Ureter (tissue), 1 donor: ENCODE measurements at regions not wholly inside any gene's neighbourhood (a gene's known extent, or its start where the extent isn't known, plus 50 kb on each side); places are given as distances from the start of the nearest gene placed in this dataset.

Experiments
- DNase-seq: peaks from one replicate; pipeline ENCODE4 v3.0.0-alpha.2; 2020; ENCODE audit warnings: low spot score
- donor health status: DM: yes; HTN: yes; CAD: no.

DNA sequence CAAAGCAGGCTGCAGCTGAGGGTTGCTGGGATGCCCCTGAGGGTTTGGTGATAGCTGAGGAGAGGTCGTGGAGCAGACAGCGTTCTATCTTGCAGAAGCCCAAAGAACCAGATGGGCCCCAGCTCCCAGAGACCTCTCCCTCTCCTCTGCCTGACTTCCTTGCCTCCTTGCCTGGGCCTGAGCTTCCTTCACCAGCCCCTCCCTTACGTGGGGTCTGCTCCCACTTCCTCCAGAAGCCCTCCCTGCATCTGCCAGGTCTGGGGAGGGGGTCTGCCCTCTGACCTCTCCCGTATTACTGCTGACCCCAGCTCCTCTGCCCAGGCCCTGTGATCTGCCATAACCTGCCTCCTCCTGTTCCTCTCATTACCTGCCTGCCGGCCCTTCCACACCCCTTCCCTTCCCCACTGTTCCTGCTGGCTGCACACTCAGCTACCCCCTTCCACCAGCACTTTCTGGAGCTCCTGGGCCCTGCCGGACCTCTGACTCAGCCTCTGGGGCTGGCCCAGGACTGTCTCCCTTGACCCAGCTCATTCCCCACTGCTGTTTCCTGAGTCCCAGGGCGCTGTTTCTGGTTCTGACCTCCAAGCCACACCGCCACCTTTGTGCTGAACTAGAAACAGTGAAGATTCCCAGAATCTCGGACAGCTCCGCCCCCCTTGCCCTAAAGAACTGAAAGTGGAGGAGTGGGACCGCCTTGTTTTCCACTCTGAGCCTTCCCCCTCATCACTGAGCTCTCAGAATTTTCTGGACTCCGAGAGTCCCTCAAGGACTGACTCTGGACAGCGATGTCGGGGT lies 237.7 kb upstream of the C1orf174 start:
- no peak for DNase-seq

DNA sequence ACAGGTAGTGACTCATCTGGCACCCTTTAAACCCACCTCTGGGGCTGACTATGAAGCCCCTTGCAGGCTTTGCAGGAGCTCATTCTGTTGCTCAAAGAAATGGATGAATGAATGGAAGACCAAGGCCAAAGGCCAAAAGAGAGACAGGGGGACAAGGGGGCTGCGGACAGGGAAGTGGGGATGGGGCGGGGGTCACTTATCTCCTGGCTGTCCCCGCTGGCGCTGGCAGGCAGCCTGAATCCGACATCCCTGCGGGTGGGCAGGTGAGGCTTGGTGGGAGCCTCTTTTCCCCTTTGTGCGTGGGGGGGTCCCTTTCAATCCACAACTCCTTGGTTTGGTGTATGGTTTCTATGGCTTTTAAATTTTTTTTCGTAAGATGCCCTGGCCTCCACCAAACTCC lies 239.6 kb upstream of the C1orf174 start:
- DNase-seq: no peak

DNA sequence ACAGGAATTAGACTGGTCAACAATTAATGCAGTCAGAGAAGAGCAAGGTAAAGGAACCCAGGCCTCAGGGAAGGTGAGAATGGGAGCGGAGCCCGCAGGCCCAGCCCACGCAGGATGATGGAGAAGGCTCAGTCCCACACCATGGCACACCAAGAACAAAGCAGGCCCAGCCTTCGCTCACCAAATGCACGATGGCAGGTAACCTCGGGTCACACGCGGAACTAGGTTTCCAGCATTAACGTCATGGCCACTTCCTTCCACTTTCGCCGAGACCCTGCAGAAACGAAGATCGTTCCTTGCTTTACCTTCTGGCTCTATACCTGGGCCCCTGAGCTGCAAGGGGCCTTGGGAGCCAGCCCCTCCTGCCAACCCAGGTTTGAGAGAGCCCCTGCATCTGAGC lies 240.2 kb upstream of the C1orf174 start:
- no peak for DNase-seq

DNA sequence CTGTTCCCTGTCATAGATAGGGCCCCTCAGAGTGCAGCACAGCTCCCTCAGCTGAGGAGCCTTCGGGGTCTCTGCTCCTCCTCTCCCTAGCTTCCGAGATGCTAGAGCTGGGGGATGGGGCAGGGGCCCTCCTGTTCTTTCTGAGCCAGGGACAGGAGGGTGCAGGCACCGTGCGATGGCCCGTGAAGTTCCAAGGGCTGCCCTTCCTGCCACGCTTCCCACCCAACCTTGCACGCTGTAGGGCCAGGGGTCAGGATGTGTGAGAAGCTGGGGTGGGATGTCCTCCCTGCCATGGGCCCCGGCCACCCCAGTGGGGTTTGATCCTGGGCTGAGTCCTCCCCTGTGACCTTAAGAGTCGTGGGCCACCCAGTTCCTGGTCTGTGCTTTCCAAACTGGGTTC lies 240.7 kb upstream of the C1orf174 start:
- no peak for DNase-seq

DNA sequence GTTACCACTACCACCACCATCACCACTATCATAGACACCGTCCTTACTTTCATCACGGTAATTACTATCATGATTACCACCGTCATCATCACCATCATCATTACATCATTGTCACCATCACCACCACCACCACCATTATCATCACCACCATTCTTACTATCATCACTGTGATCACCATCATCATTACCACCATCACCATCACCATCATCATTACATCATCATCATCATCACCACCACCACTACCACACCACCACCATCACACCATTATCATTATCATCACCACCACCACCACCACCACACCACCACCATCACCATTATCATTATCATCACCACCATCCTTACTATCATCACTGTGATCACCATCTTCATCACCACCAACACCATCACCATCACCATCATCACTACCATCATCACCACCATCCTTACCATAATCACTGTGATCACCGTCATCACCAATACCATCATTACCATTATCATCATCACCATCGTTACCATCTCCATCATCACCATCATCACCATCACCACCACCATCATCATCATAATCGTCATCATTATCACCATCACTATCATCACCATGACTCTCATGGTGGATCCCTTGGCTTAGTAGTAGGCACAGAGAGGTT lies 244.4 kb upstream of the C1orf174 start:
- DNase-seq: no peak

DNA sequence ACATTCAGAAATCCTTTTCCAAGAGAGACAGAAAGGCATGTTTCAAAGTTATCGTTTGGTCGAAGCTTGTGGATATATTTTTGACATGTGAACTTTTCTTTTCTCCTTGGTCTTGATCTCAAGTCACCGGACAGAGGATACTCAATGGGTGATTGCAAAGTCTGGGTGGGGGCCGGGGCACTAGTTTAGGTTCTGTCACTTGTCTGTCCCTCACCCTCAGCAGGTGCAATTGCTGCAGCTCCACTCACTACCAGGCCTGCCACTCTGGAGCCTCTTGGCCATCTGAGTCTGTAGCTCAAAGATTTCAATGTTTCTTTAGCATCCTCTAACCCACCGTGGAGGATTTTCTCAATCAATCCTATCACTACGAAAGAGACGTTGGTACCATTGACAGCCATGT lies 246.0 kb upstream of the C1orf174 start:
- DNase-seq: no peak

DNA sequence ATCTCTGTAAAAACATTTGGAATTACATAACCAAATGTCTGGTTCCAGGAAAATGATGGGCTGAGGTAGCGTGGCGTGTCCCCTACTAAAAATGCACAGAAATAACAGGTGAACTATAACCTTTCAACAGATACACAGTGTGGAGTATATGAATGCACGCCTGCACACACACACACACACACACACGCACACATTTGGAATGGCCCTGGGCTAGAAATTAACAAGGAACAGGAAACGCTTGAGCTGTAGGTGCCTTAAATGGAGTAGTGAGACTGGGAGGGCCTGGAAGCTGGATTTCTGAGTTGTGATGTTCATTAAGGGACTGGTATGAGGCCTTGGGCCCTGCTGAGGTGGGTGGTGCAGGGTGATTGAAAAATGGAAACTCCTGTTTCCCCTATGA lies 246.5 kb upstream of the C1orf174 start:
- no peak for DNase-seq

DNA sequence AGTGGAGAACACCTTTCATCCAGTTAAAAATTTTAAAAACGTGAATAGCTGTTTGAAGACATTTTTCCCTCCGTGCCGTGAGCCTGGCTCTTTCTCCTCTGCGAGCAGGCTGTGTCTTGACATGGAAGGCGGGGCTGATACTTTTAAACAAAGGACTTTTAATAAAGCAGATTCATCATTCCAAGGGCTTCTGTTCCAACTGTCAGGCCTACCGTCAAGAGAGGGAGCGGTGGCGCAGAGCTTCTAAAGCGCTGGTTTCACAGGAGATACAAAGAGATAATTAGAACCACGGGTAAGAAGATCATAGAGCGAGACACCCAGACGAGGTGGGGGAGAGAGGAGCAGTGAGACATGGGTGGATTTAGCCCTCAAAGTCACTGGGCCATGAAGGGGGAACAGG lies 247.4 kb upstream of the C1orf174 start:
- DNase-seq: no peak

DNA sequence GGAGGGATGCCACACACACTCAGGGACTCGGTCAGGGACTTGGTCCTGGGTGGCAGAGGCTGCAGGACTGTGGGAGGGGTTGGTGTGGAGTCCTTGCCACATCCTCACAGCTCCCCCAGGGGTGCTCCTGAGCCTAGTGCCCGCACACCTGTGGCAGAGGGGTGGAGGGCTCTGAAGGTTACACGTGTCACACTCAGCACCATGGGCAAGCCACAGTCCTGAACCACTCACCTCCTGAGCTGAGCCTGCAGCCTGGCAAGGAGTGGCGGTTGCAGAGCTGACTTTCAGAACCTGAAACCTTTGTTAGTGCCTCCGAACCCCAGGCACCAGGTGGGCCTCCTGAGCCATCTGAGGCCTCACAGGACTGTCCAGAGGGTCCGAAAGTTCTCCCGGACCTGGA lies 249.2 kb upstream of the C1orf174 start:
- DNase-seq: no peak

DNA sequence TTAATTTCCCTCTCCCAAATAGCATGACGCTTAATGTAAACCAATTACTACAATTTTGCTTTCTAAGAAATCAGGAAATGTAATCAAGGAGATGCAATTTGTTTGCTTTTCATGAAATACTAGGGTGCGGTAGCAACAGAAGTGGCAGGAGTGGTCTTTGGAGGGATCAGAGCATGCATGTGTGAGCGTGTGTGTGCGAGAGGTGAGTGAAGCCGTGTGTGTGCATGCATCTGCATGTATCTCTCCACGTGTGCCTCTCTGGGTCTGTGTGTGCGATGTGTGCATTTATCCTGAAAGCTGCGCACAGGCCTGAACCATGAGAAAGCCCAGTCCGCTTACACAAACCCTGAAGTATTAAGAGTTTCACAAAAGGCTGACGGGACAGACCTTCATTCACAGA lies 249.8 kb upstream of the C1orf174 start:
- DNase-seq: no peak

DNA sequence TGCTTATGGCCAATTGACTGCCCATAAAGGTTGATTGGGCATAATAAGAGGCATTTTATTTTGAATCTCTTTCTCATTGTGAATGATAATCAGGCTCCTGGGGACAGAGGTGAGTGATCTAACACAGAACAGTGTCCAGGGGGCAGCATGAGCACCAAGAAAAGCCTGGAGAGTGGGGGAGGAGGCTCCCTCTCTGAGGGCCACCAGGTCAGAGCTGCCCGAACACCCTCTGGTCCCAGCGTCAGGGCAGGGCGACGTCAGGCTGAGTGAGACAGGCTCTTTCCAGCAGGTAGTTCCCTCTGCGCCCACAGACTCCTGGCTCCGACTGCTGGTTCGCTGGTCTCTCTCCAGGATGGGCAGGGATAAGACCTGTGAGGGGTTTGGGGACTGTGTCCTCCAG lies 250.2 kb upstream of the C1orf174 start:
- no peak for DNase-seq

DNA sequence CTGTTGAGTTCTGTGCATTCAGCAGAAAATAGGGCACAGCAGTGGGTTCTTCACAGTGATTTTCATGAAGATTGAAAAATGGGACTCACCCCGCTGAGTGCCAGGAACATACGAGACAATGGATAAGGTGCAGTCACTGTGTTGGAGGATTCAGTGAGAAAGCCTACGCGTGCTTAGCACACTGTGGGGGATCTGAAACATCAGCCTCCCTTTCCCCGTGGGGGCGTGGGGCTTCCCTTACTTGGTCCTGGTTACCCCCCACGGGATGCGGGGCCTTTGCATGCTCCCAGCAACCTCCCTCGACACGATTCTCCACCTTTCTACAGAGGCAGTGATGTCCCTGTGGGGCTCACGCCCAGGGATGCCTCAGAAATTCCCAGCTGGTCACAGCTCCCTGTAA lies 252.2 kb upstream of the C1orf174 start:
- DNase-seq: no peak

DNA sequence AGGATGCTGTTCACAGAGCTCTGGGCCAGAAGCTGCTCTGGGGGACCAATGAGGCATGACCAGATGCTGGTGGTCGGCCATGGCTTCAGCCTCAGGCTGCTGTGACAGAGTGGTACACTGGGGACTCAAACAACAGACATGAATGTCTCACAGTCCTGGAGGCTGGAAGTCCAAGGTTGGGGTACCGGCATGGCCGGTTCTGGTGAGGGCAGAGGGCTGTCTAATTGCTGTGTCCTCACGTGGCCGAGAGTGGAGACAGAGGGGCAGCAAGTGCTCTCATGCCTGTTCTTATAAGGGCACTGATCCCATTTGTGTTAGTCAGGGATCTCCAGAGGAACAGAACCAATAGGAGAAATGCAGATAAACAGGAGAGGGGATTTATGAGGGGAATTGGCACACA lies 253.5 kb upstream of the C1orf174 start:
- no peak for DNase-seq

DNA sequence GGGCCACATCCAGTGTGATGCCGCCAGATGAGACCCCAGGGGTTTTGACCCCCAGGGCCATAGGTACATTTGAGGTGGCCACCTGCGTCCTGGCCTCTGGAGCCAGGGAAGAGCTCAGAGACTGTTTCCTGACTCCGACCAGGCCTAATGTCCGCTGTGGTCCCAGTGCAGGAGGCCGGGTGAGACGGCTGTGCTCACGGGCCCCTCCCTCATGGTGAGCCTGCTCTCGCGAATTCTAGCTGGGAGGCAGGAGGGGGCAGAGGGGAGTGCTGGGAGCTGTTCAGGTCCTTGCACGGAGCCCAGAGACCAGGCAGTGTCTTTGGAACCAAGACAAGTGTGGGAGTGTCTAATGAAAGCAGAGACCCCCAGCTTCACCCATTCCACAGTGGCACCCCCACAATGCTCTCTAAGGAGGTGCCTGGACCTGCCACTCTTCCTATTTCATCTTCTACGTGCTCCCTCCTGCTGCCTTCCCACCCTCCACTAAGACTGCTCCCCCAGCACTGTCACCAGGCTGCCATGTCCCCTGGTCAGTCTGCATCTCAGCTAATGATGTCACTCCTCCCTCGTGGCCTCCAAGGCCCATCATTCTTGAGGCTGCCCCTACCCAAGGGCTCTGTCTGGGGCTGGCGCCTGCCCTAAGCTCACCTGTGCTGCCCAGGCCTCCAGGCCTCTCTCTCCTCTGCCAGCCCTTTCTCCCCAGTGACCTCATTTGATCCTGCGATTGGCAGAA lies 256.3 kb upstream of the C1orf174 start:
- DNase-seq: no peak

DNA sequence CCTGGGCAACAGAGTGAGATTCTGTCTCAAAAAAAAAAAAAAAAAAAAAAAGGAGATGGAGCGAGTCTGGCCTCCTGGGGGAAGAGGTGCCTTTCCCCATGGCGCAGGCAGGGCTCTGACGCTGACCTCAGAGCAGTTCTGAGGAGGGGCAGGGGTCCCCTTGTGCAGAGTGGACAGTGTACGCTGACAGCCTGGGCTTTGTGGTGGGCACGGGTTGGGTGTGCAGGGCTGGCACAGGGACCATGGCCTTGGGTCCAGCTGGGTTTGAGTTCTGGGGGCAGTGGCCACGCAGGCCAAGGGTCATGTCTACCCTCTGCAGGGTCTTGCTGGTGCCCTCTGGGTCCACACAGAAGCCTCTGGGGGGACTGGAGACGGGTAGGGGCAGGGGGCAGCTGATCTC lies 260.1 kb upstream of the C1orf174 start:
- DNase-seq: no peak

DNA sequence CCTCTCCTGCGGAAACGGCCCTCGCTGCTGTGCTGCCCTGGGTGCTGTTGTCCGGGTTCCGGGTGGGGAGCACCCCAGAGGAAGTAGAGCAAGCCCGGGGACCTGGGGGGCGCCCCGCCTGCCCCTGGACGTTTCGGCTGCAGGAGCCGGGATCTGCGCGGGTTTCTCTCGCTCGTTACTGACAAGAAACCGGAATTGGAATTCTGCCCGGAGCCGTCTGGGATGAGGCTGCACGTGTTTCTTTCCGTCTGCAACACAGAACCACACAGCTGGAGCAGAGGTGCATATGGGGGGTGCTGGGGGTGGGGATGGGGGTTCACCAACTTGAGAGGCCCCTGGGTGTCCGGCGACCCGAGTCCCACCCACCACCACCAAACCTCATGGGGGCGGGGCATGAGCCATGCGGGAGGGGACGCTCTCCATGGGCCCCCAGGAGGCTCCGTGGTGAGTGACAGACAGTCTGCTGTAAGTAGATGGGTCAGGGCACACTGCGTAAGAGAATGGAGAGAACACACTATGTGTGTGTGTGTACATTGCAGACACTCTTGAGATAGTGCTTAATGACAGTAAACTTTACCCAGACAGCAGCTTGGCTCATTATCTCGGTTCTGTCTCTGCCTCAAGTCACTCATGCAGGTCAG lies 261.4 kb upstream of the C1orf174 start:
- DNase-seq: no peak

DNA sequence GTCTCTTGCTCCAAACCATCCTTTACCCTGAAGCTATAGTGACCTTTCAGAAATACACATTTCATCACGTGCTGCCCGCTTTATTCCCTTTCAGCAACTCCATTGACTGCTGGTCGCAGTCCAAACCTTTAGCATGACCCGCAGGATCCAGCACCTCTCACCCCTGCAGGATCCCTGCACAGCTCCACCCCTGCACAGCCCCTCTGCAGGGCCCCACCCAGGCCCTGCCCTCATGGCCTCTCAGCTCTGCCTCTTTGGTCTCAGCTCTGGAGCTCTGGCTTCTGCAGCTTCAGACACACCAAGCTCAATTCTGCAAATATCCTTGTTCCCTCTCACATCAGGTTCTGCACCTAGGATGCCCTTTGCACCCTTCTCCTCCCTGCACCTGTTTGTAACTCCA lies 264.9 kb upstream of the C1orf174 start:
- DNase-seq: no peak

DNA sequence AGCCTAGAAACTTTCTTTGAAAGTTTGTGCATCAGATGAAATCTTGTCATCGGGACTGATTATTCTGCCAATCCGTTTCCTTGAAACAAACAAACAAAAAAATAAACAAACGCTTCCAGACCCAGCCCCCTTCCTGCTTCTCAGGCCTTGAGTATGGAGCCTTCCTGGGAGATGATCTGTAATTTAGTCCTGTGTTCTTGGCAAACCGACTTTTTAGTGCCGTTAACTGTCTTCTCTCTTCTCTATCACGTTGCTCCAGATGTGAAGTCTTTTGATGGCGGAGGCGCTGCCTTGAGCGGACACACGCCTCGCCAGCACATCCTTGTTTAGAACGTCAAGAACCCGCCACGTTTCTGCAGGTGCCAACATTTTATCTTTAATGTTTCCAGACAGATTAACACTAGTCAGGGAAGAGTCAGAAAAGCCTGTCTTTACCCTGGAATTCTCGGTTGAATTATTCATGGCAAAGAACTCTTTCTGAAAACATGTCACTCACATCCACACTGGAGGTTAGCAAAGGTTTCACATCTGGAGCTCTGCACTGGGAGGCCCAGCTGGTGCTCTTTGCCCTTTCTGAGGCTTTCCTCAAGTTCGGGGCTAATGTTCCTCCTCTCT lies 265.7 kb upstream of the C1orf174 start:
- no peak for DNase-seq

DNA sequence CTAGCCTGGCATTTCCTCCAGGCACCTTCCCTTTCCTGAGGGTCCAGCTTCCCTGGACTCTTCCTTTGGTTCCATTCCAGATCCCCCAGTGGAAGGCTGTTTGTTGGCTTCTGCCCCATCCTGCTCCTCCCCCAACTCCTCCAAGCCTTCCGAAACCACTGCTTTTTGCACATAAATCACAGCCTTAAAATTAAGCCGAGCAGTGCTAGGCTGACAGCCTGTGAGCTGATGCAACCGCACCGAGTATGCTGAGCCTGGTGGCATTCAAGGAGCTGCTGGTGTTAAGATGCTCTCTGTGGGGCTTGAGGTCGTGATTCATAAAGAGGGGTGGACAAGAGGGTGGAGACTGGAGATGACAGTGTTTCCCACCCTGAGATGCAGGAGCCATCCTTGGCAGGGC lies 266.6 kb upstream of the C1orf174 start:
- no peak for DNase-seq

DNA sequence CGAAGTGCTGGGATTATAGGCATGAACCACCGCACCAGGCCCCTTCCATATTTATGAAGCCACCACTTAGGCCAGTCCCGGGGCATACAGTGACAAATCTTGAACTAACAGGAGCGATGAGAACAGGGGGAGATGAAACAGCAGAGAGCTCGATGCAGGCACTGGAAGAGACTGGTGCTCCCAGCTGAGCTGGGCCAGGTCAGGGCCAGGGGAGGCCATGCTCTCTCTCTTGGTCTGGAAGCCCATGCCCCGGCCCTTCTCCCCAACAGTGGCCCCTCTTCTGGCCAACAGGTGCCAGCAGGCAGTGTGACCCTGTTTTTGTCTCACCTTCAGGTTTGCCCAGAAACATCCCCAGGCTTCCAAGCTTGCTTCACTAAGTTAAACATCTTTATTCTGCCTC lies 269.9 kb upstream of the C1orf174 start:
- no peak for DNase-seq

DNA sequence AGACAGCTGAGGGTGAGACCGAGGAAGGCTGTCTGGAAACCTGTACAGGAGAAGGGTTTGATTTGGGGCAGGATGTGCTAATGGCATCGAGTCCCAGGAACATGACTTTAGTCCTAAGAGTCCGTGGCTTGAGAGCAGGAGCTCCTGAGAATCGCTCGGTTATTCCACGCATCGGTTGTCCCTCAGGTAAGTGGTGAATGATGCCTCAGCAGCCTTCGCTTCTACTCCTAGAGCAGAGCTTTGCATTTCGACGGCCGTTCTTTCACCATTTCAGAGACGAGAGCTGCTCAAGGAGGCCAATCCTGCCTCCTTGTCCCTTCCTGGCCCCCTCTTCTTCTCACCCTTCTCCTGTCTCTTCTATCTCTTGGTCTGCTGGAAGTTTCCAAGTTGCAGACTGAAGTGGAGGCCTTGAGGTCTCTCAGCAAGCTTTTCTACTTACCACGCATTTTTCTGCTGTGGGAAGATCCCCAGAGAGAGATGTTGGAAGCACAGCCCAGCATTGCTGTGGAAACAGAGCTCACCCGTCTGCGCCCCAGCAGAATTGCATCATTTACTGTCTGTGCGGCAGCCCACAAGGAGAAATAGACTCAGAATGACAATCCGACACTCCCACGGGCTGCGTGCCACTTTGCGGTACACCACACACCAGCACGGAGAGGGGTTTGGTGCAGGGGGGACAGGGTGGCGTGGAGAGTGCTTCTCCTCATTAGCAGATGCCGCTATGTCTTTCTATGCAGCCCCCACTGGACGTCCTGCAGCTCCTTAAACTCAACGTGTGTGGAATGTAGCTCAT lies 270.7 kb upstream of the C1orf174 start:
- no peak for DNase-seq
